ENCODE measurements at regions not wholly inside any gene's neighbourhood (a gene's known extent, or its start where the extent isn't known, plus 50 kb on each side); places are given as distances from the start of the nearest gene placed in this dataset.

DNA sequence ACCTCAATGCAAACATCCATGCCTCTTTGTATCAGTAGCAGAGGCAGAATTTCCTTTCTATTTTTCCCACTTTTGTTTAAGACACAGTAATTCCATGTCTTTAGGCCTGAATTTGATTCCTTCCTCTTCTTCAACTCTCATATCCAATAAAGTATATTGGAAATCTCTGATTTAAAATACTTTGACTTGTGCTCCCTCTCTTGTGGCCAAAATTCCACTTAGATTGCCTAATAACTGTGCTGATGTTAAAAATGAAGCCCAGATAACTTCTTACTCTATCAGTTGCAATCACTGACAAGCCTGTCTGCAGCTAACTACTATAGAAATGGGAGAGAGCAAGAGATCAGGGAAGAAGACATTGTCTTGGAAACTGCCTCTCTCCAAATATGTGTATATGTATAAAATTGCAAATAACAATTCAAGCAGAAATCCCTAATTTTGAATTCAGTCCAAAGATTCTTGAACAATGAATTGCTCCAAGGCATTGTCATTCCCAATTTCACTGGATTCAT lies 163.5 kb upstream of the SPIN4 start:
- DNase-seq (ENCODE audit: low read depth, low spot score) (no peak), FAIRE-seq (no peak)
- Histone ChIP-seq H2AFZ (ENCODE audit: low read depth, low read length) (no peak overlapping the region), H3K9ac (replicated peaks; ENCODE audit: extremely low read depth, insufficient read depth, low read length) (no peak overlapping the region), H3K4me3 (replicated peaks in 1 of 3; ENCODE audit: insufficient read depth in 1 of 3, low read depth in 1 of 3, low read length in 3 of 3) (no peak overlapping the region), H3K27me3 (ENCODE audit: control insufficient read depth in 2 of 2, insufficient read depth in 2 of 2, low read length in 2 of 2) (no peaks in the 10 kb centered on the region), H3K79me2 (ENCODE audit: control insufficient read depth, insufficient read depth, low read length) (no peaks in the 10 kb centered on the region), H3K9me1 (replicated peaks; ENCODE audit: control insufficient read depth, extremely low read depth, insufficient read depth, low read length) (no peaks in the 10 kb centered on the region), H3K9me3 (replicated peaks; ENCODE audit: control insufficient read depth, insufficient read depth, low read length) (no peaks in the 10 kb centered on the region), H3K4me2 (ENCODE audit: insufficient read depth, low read length) (no peak overlapping the region), H3K27ac (ENCODE audit: insufficient read depth, low read depth, low read length) (no peak overlapping the region), H4K20me1 (replicated peaks; ENCODE audit: control insufficient read depth, extremely low read depth, insufficient read depth, low read length) (no peaks in the 10 kb centered on the region), H3K36me3 (ENCODE audit: control insufficient read depth in 2 of 2, extremely low read depth in 1 of 2, insufficient read depth in 2 of 2, low read length in 2 of 2) (no peaks in the 10 kb centered on the region), H3K4me1 (ENCODE audit: control insufficient read depth, extremely low read depth, insufficient read depth, low read length) (no peaks in the 10 kb centered on the region)
- intact Hi-C loops (cut with micrococcal nuclease), result no loop called here
- ChIA-PET CTCF (interaction anchor here (1.4 kb wide), 1 partner anchor 172 kb away, joined by 3 read pairs; no protein-coding TSS in a partner anchor), POLR2A (no interaction called here)
- no TSS peak for BruUV-seq (replicated peaks)
- dilution Hi-C loops (cut with MboI; ENCODE audit: extremely low pct_ligation_motif_present, low sequenced_read_pairs), result no loop called here
- TF ChIP-seq FOS (IDR thresholded peaks at IDR 0.05; ENCODE audit: borderline replicate concordance, insufficient read depth, low read length) (no peak), MAX (IDR thresholded peaks at IDR 0.05; ENCODE audit: insufficient read depth, insufficient read length) (no peak), MYC (IDR thresholded peaks at IDR 0.05; ENCODE audit: low read depth, low read length) (no peak), POLR2AphosphoS5 (IDR thresholded peaks at IDR 0.05; ENCODE audit: insufficient read depth, low read depth, low read length) (no peak), EZH2 (IDR thresholded peaks at IDR 0.05; ENCODE audit: borderline replicate concordance, low read depth, low read length, severe bottlenecking) (no peak), CTCF (IDR thresholded peaks at IDR 0.05; ENCODE audit: extremely low read depth in 1 of 2, insufficient read depth in 1 of 2, low read depth in 1 of 2, low read length in 2 of 2) (no peak), JUN (IDR thresholded peaks at IDR 0.05; ENCODE audit: borderline replicate concordance, insufficient read depth, insufficient read length, low read depth) (no peak), GATA2 (IDR thresholded peaks at IDR 0.05; ENCODE audit: insufficient read depth, insufficient read length, low read depth, low read length) (no peak), POLR2A (IDR thresholded peaks at IDR 0.05; ENCODE audit: low read depth, low read length) (no peak)

Data from endothelial cell of umbilical vein (primary cell).